HEK293 (cell line): ENCODE measurements at regions not wholly inside any gene's neighbourhood (a gene's known extent, or its start where the extent isn't known, plus 50 kb on each side); places are given as distances from the start of the nearest gene placed in this dataset.
A peak's percentile ranks its signal among the peaks of the same experiment; 100 is the strongest.

Experiments
- CTCF ChIA-PET: fragments of 350-600 bp; formaldehyde crosslinking; extraction: SDS; loops from one replicate; lab custom pipeline; 2021; ENCODE audit warnings: antibody characterized with exemption; lab: Yijun Ruan, JAX
- POLR2A ChIA-PET: fragments of 300-600 bp; formaldehyde crosslinking; extraction: SDS; loops from one replicate; lab custom pipeline; 2020; ENCODE audit warnings: antibody characterized with exemption, inconsistent platforms; lab: Yijun Ruan, JAX
- H3K27ac ChIP-seq: fragments of 200-500 bp; sonication (Bioruptor generic); 2 replicates; pipeline ENCODE4 v1.5.1; 2014; ENCODE audit warnings: low read depth, low read length, control low read depth, inconsistent platforms; ENCODE audit errors: extremely low read depth
- H3K36me3 ChIP-seq, 2 experiments: fragments of 200-500 bp in 1 of 2; sonication (Bioruptor generic) in 1 of 2; 1 replicate in 1 of 2; 2 replicates in 1 of 2; pipeline ENCODE4 v1.5.1; 2014 to 2017; ENCODE audit warnings: inconsistent platforms in 2 of 2, low read length in 2 of 2; ENCODE audit not compliant: control insufficient read depth in 2 of 2, insufficient read depth in 1 of 2
- H3K4me1 ChIP-seq: fragments of 200-500 bp; sonication (Bioruptor generic); 2 replicates; pipeline ENCODE4 v1.5.1; 2014; ENCODE audit warnings: mild to moderate bottlenecking, low read length, inconsistent platforms; ENCODE audit not compliant: control insufficient read depth, insufficient read depth
- H3K4me3 ChIP-seq: 2 replicates; pipeline ENCODE4 v1.5.1; 2011; ENCODE audit warnings: low read depth, mild to moderate bottlenecking, control low read depth, low read length, moderate library complexity
- H3K9me3 ChIP-seq: fragments of 200-500 bp; sonication (Bioruptor generic); 2 replicates; pipeline ENCODE4 v1.5.1; 2014; ENCODE audit warnings: low read depth, low read length, inconsistent platforms; ENCODE audit not compliant: control insufficient read depth, insufficient read depth
- FEZF1 ChIP-seq: fragments of 450-650 bp; formaldehyde crosslinking; IDR thresholded peaks from 2 replicates; pipeline ENCODE4 v1.5.1; 2016; ENCODE audit warnings: missing biosample characterization, missing genetic modification characterization
- HOXC10 ChIP-seq: sonication (generic); formaldehyde crosslinking; IDR thresholded peaks from 2 replicates; pipeline ENCODE4 v1.8.1; 2023; ENCODE audit warnings: mild to moderate bottlenecking, missing genetic modification reagents
- PRDM10 ChIP-seq: fragments of 450-650 bp; formaldehyde crosslinking; IDR thresholded peaks from 2 replicates; pipeline ENCODE4 v1.5.1; 2016; ENCODE audit warnings: missing biosample characterization, missing genetic modification characterization
- ZBTB17 ChIP-seq: fragments of 450-650 bp; formaldehyde crosslinking; IDR thresholded peaks from 2 replicates; pipeline ENCODE4 v1.5.1; 2016; ENCODE audit warnings: missing biosample characterization, missing genetic modification characterization
- ZBTB49 ChIP-seq: fragments of 450-650 bp; formaldehyde crosslinking; IDR thresholded peaks from 2 replicates; pipeline ENCODE4 v1.5.1; 2016; ENCODE audit warnings: missing biosample characterization, missing genetic modification characterization, low read depth
- ZBTB8A ChIP-seq: fragments of 450-650 bp; formaldehyde crosslinking; IDR thresholded peaks from 2 replicates; pipeline ENCODE4 v1.5.1; 2016; ENCODE audit warnings: missing biosample characterization, missing genetic modification characterization
- ZNF10 ChIP-seq: fragments of 450-650 bp; formaldehyde crosslinking; IDR thresholded peaks from 2 replicates; pipeline ENCODE4 v1.5.1; 2017; ENCODE audit warnings: missing biosample characterization, missing genetic modification characterization
- ZNF2 ChIP-seq: fragments of 450-650 bp; formaldehyde crosslinking; IDR thresholded peaks from 2 replicates; pipeline ENCODE4 v1.5.1; 2016; ENCODE audit warnings: missing biosample characterization, missing genetic modification characterization
- ZNF23 ChIP-seq: fragments of 450-650 bp; formaldehyde crosslinking; IDR thresholded peaks from 2 replicates; pipeline ENCODE4 v1.5.1; 2016; ENCODE audit warnings: missing biosample characterization, missing genetic modification characterization, borderline replicate concordance
- ZNF311 ChIP-seq: fragments of 450-650 bp; formaldehyde crosslinking; IDR thresholded peaks from 2 replicates; pipeline ENCODE4 v1.5.1; 2017; ENCODE audit warnings: missing biosample characterization, missing genetic modification characterization, borderline replicate concordance
- ZNF426 ChIP-seq: fragments of 450-650 bp; formaldehyde crosslinking; IDR thresholded peaks from 2 replicates; pipeline ENCODE4 v1.5.1; 2017; ENCODE audit warnings: missing biosample characterization, missing genetic modification characterization, mild to moderate bottlenecking, inconsistent platforms, moderate library complexity
- ZNF530 ChIP-seq: fragments of 450-650 bp; formaldehyde crosslinking; IDR thresholded peaks from 2 replicates; pipeline ENCODE4 v1.5.1; 2016; ENCODE audit warnings: low read depth, missing biosample characterization, missing genetic modification characterization
- ZNF555 ChIP-seq: fragments of 450-650 bp; formaldehyde crosslinking; conservative IDR thresholded peaks from 2 replicates; pipeline ENCODE4 v1.5.1; 2017; ENCODE audit warnings: missing biosample characterization, mild to moderate bottlenecking, missing genetic modification characterization, inconsistent platforms
- ZSCAN4 ChIP-seq: fragments of 450-650 bp; formaldehyde crosslinking; IDR thresholded peaks from 2 replicates; pipeline ENCODE4 v1.5.1; 2017; ENCODE audit warnings: missing biosample characterization, missing genetic modification characterization

DNA sequence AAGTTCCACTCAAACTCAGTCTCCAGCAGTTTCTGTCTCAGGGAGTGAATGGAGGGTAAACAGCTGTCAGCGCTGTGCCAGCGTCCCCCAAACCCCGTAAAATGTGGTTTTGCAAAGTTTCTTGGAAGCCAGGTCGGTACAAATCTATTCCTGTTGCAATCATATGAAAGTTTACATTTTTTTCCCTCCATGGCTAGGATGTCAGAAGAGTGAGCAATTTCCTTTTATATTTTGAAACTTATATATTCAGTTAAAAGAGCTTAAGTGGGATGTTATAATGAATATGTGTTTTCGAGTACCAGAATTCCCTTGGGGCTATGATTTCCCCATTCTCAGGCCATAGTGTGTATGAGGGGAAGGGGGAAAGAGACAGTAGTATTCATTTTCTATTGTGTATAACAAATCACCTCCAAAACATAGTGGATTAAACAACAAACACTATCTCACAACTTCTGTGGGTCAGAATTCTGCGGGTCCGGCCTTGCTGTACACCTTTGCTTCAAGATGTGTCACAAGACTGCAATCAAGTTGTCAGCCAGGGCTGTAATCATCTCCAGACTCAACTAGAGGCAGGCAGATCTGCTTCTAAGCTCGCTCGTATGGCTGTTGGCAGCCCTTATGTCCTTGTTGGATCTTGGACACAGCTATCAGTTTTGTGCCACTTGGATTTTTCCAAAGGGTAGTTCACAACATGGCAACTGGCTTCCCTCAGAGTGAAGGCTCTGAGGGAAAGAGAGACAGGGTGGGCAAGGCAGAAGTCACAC lies 107.4 kb downstream of the SNX18 start:
- Histone ChIP-seq H3K9me3 (no peaks in the 10 kb centered on the region), H3K4me1 (no peaks in the 10 kb centered on the region), H3K4me3 (no peak overlapping the region), H3K27ac (no peak overlapping the region), H3K36me3 (no peaks in the 10 kb centered on the region)
- TF ChIP-seq ZSCAN4 (tag by site-specific recombination) (no peak), HOXC10 (no peak), ZNF2 (tag by site-specific recombination) (no peak), ZBTB17 (tag by site-specific recombination) (peak; percentile 50)
- POLR2A ChIA-PET, result no interaction called here
- CTCF ChIA-PET, result interaction anchor here (0.6 kb wide), 1 partner anchor 108 kb away, joined by 3 read pairs; no protein-coding TSS in a partner anchor

DNA sequence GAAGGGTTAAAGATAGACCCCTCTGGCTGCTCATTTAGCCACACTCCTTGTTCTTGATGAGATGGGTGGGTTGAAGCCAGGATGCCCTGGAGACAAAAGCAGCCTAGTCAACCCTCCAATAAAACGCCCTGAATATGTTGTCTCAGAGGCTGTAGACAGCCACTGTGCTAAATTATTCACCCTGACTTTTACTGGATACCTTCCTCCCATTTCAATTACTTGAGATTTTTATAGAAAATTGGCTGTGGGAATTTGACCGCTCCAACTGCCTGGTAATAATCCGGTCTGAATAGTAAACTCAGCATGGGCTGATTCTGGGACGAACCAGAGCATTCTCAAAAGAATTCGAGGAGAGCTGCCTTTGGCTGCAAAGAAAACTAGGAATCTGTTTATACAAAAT lies 104.2 kb downstream of the SNX18 start:
- H3K9me3 ChIP-seq, result no peaks in the 10 kb centered on the region
- H3K27ac ChIP-seq, result no peak overlapping the region
- ChIA-PET POLR2A (no interaction called here), CTCF (no interaction called here)
- H3K36me3 ChIP-seq, result no peaks in the 10 kb centered on the region
- TF ChIP-seq ZNF10 (no peak), FEZF1 (peak; percentile 38; the same call in 1 of the 2 replicates)
- no peak overlapping the region for H3K4me3 ChIP-seq
- peaks cover 4% of the 10 kb centered on the region; the same call in 1 of the 2 replicates for H3K4me1 ChIP-seq

DNA sequence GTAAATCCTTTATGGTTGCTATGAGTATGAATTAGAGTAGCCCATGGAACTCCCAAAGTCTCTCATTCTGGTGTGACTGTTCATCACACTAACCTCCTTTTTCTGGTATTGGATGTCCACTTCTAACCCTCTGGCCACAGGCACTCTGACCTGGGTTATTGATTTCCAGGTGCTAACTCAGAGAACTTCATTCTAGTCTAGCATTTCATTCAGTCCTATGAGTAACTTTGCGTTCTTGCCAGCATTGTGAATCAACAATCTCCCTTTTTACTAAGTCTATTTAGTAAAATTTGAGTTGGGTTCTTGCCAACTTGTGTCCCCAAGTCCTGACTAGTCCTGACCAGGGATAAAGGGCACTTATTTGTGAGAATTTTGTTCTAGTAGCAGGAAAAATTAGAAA lies 103.5 kb downstream of the SNX18 start:
- Histone ChIP-seq H3K4me3 (no peak overlapping the region), H3K9me3 (no peaks in the 10 kb centered on the region), H3K27ac (no peak overlapping the region), H3K36me3 (no peaks in the 10 kb centered on the region), H3K4me1 (peaks cover 4% of the 10 kb centered on the region; the same call in 1 of the 2 replicates)
- TF ChIP-seq FEZF1 (no peak), ZNF426 (no peak), PRDM10 (tag by site-specific recombination) (no peak), ZBTB49 (tag by site-specific recombination) (no peak), ZNF311 (tag by site-specific recombination) (no peak), ZNF555 (no peak), ZNF530 (tag by site-specific recombination) (no peak), ZNF23 (no peak), ZBTB8A (tag by site-specific recombination) (no peak)
- ChIA-PET CTCF (no interaction called here), POLR2A (no interaction called here)
